ENCODE measurements at regions not wholly inside any gene's neighbourhood (a gene's known extent, or its start where the extent isn't known, plus 50 kb on each side); places are given as distances from the start of the nearest gene placed in this dataset.
A peak's percentile ranks its signal among the peaks of the same experiment; 100 is the strongest.

- DNase-seq (ENCODE audit: low spot score) (no peak), ATAC-seq (no peak)
- intact Hi-C loops (cut with DNase I), result no loop called here
Observed at GRCh38 chr20:40100261-40100660, 588.8 kb downstream of the MAFB start.

- no peak for DNase-seq (ENCODE audit: low spot score)
- ATAC-seq, result no peak
- intact Hi-C loops (cut with DNase I), result no loop called here
Observed at GRCh38 chr20:40090236-40090635, 598.8 kb downstream of the MAFB start.

- ATAC-seq (peak; percentile 81), DNase-seq (ENCODE audit: low spot score) (no peak)
- intact Hi-C loops (cut with DNase I), result no loop called here
Observed at GRCh38 chr20:40087496-40087895, 601.5 kb downstream of the MAFB start.

- DNase-seq (ENCODE audit: low spot score) (no peak), ATAC-seq (no peak)
- intact Hi-C loops (cut with DNase I), result no loop called here
Observed at GRCh38 chr20:40085513-40085912, 603.5 kb downstream of the MAFB start.

GRCh38 chr20:40082436-40082835 lies 606.6 kb downstream of the MAFB start:
- no peak for ATAC-seq
- no peak for DNase-seq (ENCODE audit: low spot score)
- intact Hi-C loops (cut with DNase I), result no loop called here

- DNase-seq (ENCODE audit: low spot score) (no peak), ATAC-seq (no peak)
- intact Hi-C loops (cut with DNase I), result no loop called here
Observed at GRCh38 chr20:40081653-40082052, 607.4 kb downstream of the MAFB start.

GRCh38 chr20:40080041-40080652 lies 608.9 kb downstream of the MAFB start:
- intact Hi-C loops (cut with DNase I), result no loop called here
- DNase-seq (ENCODE audit: low spot score) (no peak), ATAC-seq (no peak)

- intact Hi-C loops (cut with DNase I), result no loop called here
- ATAC-seq (peak; percentile 60), DNase-seq (ENCODE audit: low spot score) (no peak)
Observed at GRCh38 chr20:40073535-40074111, 615.4 kb downstream of the MAFB start.

GRCh38 chr20:40072907-40073306 lies 616.1 kb downstream of the MAFB start:
- DNase-seq (ENCODE audit: low spot score) (no peak), ATAC-seq (no peak)
- intact Hi-C loops (cut with DNase I), result no loop called here

GRCh38 chr20:40056171-40056570 lies 632.9 kb downstream of the MAFB start:
- DNase-seq (ENCODE audit: low spot score), result no peak
- no peak for ATAC-seq
- intact Hi-C loops (cut with DNase I), result no loop called here

- DNase-seq (ENCODE audit: low spot score) (no peak), ATAC-seq (no peak)
- intact Hi-C loops (cut with DNase I), result no loop called here
Observed at GRCh38 chr20:40055711-40056110, 633.3 kb downstream of the MAFB start.

- no peak for ATAC-seq
- intact Hi-C loops (cut with DNase I), result no loop called here
- no peak for DNase-seq (ENCODE audit: low spot score)
Observed at GRCh38 chr20:40054311-40054710, 634.7 kb downstream of the MAFB start.

- DNase-seq (ENCODE audit: low spot score) (no peak), ATAC-seq (no peak)
- intact Hi-C loops (cut with DNase I), result no loop called here
Observed at GRCh38 chr20:40050596-40050995, 638.4 kb downstream of the MAFB start.

- no peak for ATAC-seq
- intact Hi-C loops (cut with DNase I), result no loop called here
- no peak for DNase-seq (ENCODE audit: low spot score)
Observed at GRCh38 chr20:40049854-40050253, 639.2 kb downstream of the MAFB start.

- intact Hi-C loops (cut with DNase I), result no loop called here
- DNase-seq (ENCODE audit: low spot score) (no peak), ATAC-seq (no peak)
Observed at GRCh38 chr20:40046703-40047102, 642.3 kb downstream of the MAFB start.

GRCh38 chr20:40037511-40037910 lies 651.5 kb downstream of the MAFB start:
- DNase-seq (ENCODE audit: low spot score) (no peak), ATAC-seq (no peak)
- intact Hi-C loops (cut with DNase I), result no loop called here

GRCh38 chr20:40029589-40029988 lies 659.4 kb downstream of the MAFB start:
- DNase-seq (ENCODE audit: low spot score), result no peak
- intact Hi-C loops (cut with DNase I), result no loop called here
- ATAC-seq, result no peak

GRCh38 chr20:40019510-40019909 lies 669.5 kb downstream of the MAFB start:
- intact Hi-C loops (cut with DNase I), result no loop called here
- DNase-seq (ENCODE audit: low spot score) (no peak), ATAC-seq (no peak)

- DNase-seq (ENCODE audit: low spot score) (no peak), ATAC-seq (no peak)
- intact Hi-C loops (cut with DNase I), result no loop called here
Observed at GRCh38 chr20:40017765-40018164, 671.3 kb downstream of the MAFB start.

- DNase-seq (ENCODE audit: low spot score) (no peak), ATAC-seq (no peak)
- intact Hi-C loops (cut with DNase I), result no loop called here
Observed at GRCh38 chr20:40016890-40017289, 672.1 kb downstream of the MAFB start.

GRCh38 chr20:40016392-40016791 lies 672.6 kb downstream of the MAFB start:
- no peak for ATAC-seq
- intact Hi-C loops (cut with DNase I), result no loop called here
- DNase-seq (ENCODE audit: low spot score), result no peak

Data from sciatic nerve (tissue), 2 donors.